Tibial artery (tissue), 4 donors: ENCODE measurements at regions not wholly inside any gene's neighbourhood (a gene's known extent, or its start where the extent isn't known, plus 50 kb on each side); places are given as distances from the start of the nearest gene placed in this dataset.

Experiments
- DNase-seq, 2 donors: peaks; one replicate each; pipeline ENCODE4 v3.0.0-alpha.2; 2019
- H3K27ac ChIP-seq, 2 donors: fragments of 200-600 bp; sonication (generic) in 1 of 2; 1 replicate in 1 of 2; 2 replicates in 1 of 2; pipeline ENCODE4 v1.5.1; 2018 to 2019; ENCODE audit warnings: mild to moderate bottlenecking in 1 of 2
- H3K27me3 ChIP-seq, 2 donors: fragments of 200-600 bp; sonication (generic) in 1 of 2; one replicate each; pipeline versions ENCODE4 v1.5.1 to v1.6.0; 2016 to 2019
- H3K36me3 ChIP-seq, 3 donors: fragments of 200-600 bp; sonication (generic) in 2 of 3; one replicate each; pipeline ENCODE4 v1.5.1; 2016 to 2019; ENCODE audit warnings: mild to moderate bottlenecking in 2 of 3
- H3K4me1 ChIP-seq, 4 donors: fragments of 200-600 bp; sonication (generic) in 2 of 4; 1 replicate in 3 of 4; 2 replicates in 1 of 4; pipeline ENCODE4 v1.5.1; 2016 to 2019
- H3K4me3 ChIP-seq, 2 donors: fragments of 200-600 bp; sonication (generic) in 1 of 2; 1 replicate in 1 of 2; 2 replicates in 1 of 2; pipeline ENCODE4 v1.5.1; 2018 to 2019; ENCODE audit warnings: mild to moderate bottlenecking in 2 of 2
- H3K9me3 ChIP-seq, 3 donors: fragments of 200-600 bp; sonication (generic) in 1 of 3; one replicate each; pipeline ENCODE4 v1.5.1; 2016 to 2019
- CTCF ChIP-seq, 2 experiments: fragments of 200-600 bp in 1 of 2; fragments of 450-650 bp in 1 of 2; IDR thresholded peaks; one replicate each; pipeline ENCODE4 v1.5.1; 2017 to 2019; ENCODE audit warnings: antibody characterized with exemption in 2 of 2, mild to moderate bottlenecking in 1 of 2, moderate library complexity in 1 of 2
- intact Hi-C: fragments of 100-400 bp; cut with DNase I; formaldehyde crosslinking; loops from one replicate; pipeline ENCODE4 v1.15.0; 2023; ENCODE audit warnings: low total_unique reads

GRCh38 chr6:4270776-4271175 is 135.4 kb upstream of the ECI2 start:
- no peak for TF ChIP-seq CTCF (IDR thresholded peaks at IDR 0.05)

GRCh38 chr6:4270001-4270400 is 134.6 kb upstream of the ECI2 start:
- H3K27me3 ChIP-seq, result no peaks in the 10 kb centered on the region
- intact Hi-C loops, result no loop called here
- no peak for DNase-seq

More at GRCh38 chr6:4270776-4271175, 135.4 kb upstream of the ECI2 start:
- no peak for DNase-seq
- Histone ChIP-seq H3K4me3 (no peak overlapping the region), H3K4me1 (no peaks in the 10 kb centered on the region), H3K27ac (no peak overlapping the region), H3K9me3 (no peaks in the 10 kb centered on the region), H3K36me3 (no peaks in the 10 kb centered on the region), H3K27me3 (no peaks in the 10 kb centered on the region)
- intact Hi-C loops, result no loop called here

GRCh38 chr6:4268171-4268570 is 132.8 kb upstream of the ECI2 start:
- no peaks in the 10 kb centered on the region for H3K9me3 ChIP-seq

More at GRCh38 chr6:4270001-4270400, 134.6 kb upstream of the ECI2 start:
- Histone ChIP-seq H3K27ac (no peak overlapping the region), H3K36me3 (no peaks in the 10 kb centered on the region), H3K9me3 (no peaks in the 10 kb centered on the region), H3K4me3 (no peak overlapping the region), H3K4me1 (no peaks in the 10 kb centered on the region)
- TF ChIP-seq CTCF (IDR thresholded peaks at IDR 0.05), result no peak

GRCh38 chr6:4265740-4266139 is 130.4 kb upstream of the ECI2 start:
- Histone ChIP-seq H3K4me3 (no peak overlapping the region), H3K27ac (no peak overlapping the region), H3K27me3 (no peaks in the 10 kb centered on the region), H3K36me3 (no peaks in the 10 kb centered on the region), H3K9me3 (no peaks in the 10 kb centered on the region), H3K4me1 (no peaks in the 10 kb centered on the region)
- intact Hi-C loops, result no loop called here
- no peak for DNase-seq
- TF ChIP-seq CTCF (IDR thresholded peaks at IDR 0.05), result no peak

More at GRCh38 chr6:4268171-4268570, 132.8 kb upstream of the ECI2 start:
- H3K4me3 ChIP-seq, result no peak overlapping the region
- intact Hi-C loops, result no loop called here
- DNase-seq, result no peak
- H3K36me3 ChIP-seq, result no peaks in the 10 kb centered on the region
- H3K27ac ChIP-seq, result no peak overlapping the region
- TF ChIP-seq CTCF (IDR thresholded peaks at IDR 0.05), result no peak
- no peaks in the 10 kb centered on the region for H3K4me1 ChIP-seq
- no peaks in the 10 kb centered on the region for H3K27me3 ChIP-seq

GRCh38 chr6:4264601-4265000 is 129.2 kb upstream of the ECI2 start:
- H3K36me3 ChIP-seq, result no peaks in the 10 kb centered on the region
- H3K27ac ChIP-seq, result no peak overlapping the region
- no peaks in the 10 kb centered on the region for H3K27me3 ChIP-seq
- H3K4me3 ChIP-seq, result no peak overlapping the region
- DNase-seq, result no peak
- H3K4me1 ChIP-seq, result no peaks in the 10 kb centered on the region
- no peaks in the 10 kb centered on the region for H3K9me3 ChIP-seq
- intact Hi-C loops, result no loop called here
- TF ChIP-seq CTCF (IDR thresholded peaks at IDR 0.05), result no peak

GRCh38 chr6:4264081-4264480 is 128.7 kb upstream of the ECI2 start:
- H3K36me3 ChIP-seq, result no peaks in the 10 kb centered on the region
- H3K9me3 ChIP-seq, result no peaks in the 10 kb centered on the region
- no peak for DNase-seq
- intact Hi-C loops, result no loop called here
- H3K27me3 ChIP-seq, result no peaks in the 10 kb centered on the region
- H3K27ac ChIP-seq, result no peak overlapping the region
- no peaks in the 10 kb centered on the region for H3K4me1 ChIP-seq
- no peak for TF ChIP-seq CTCF (IDR thresholded peaks at IDR 0.05)
- no peak overlapping the region for H3K4me3 ChIP-seq
